HEK293 (cell line): ENCODE measurements at regions not wholly inside any gene's neighbourhood (a gene's known extent, or its start where the extent isn't known, plus 50 kb on each side); places are given as distances from the start of the nearest gene placed in this dataset.

Experiments
- CTCF ChIA-PET: fragments of 350-600 bp; formaldehyde crosslinking; extraction: SDS; loops from one replicate; lab custom pipeline; 2021; ENCODE audit warnings: antibody characterized with exemption; lab: Yijun Ruan, JAX
- POLR2A ChIA-PET: fragments of 300-600 bp; formaldehyde crosslinking; extraction: SDS; loops from one replicate; lab custom pipeline; 2020; ENCODE audit warnings: antibody characterized with exemption, inconsistent platforms; lab: Yijun Ruan, JAX
- H3K27ac ChIP-seq: fragments of 200-500 bp; sonication (Bioruptor generic); 2 replicates; pipeline ENCODE4 v1.5.1; 2014; ENCODE audit warnings: low read depth, low read length, control low read depth, inconsistent platforms; ENCODE audit errors: extremely low read depth
- H3K36me3 ChIP-seq, 2 experiments: fragments of 200-500 bp in 1 of 2; sonication (Bioruptor generic) in 1 of 2; 1 replicate in 1 of 2; 2 replicates in 1 of 2; pipeline ENCODE4 v1.5.1; 2014 to 2017; ENCODE audit warnings: inconsistent platforms in 2 of 2, low read length in 2 of 2; ENCODE audit not compliant: control insufficient read depth in 2 of 2, insufficient read depth in 1 of 2
- H3K4me1 ChIP-seq: fragments of 200-500 bp; sonication (Bioruptor generic); 2 replicates; pipeline ENCODE4 v1.5.1; 2014; ENCODE audit warnings: mild to moderate bottlenecking, low read length, inconsistent platforms; ENCODE audit not compliant: control insufficient read depth, insufficient read depth
- H3K4me3 ChIP-seq: 2 replicates; pipeline ENCODE4 v1.5.1; 2011; ENCODE audit warnings: low read depth, mild to moderate bottlenecking, control low read depth, low read length, moderate library complexity
- H3K9me3 ChIP-seq: fragments of 200-500 bp; sonication (Bioruptor generic); 2 replicates; pipeline ENCODE4 v1.5.1; 2014; ENCODE audit warnings: low read depth, low read length, inconsistent platforms; ENCODE audit not compliant: control insufficient read depth, insufficient read depth
- EGR2 ChIP-seq: fragments of 450-650 bp; formaldehyde crosslinking; IDR thresholded peaks from 2 replicates; pipeline ENCODE4 v1.5.1; 2016; ENCODE audit warnings: low read depth, missing biosample characterization, missing genetic modification characterization
- GLI2 ChIP-seq: fragments of 450-650 bp; formaldehyde crosslinking; IDR thresholded peaks from 2 replicates; pipeline ENCODE4; 2017; ENCODE audit warnings: missing biosample characterization, missing genetic modification characterization, low read depth, borderline replicate concordance
- KLF1 ChIP-seq: fragments of 450-650 bp; formaldehyde crosslinking; IDR thresholded peaks from 2 replicates; pipeline ENCODE4 v1.5.1; 2016; ENCODE audit warnings: missing biosample characterization, missing genetic modification characterization
- MYNN ChIP-seq: fragments of 450-650 bp; formaldehyde crosslinking; IDR thresholded peaks from 2 replicates; pipeline ENCODE4 v1.5.1; 2016; ENCODE audit warnings: missing biosample characterization, missing genetic modification characterization, borderline replicate concordance
- ZFHX2 ChIP-seq: fragments of 450-650 bp; formaldehyde crosslinking; conservative IDR thresholded peaks from 2 replicates; pipeline ENCODE4 v1.5.1; 2016; ENCODE audit warnings: missing biosample characterization, missing genetic modification characterization
- ZFP69B ChIP-seq: fragments of 450-650 bp; formaldehyde crosslinking; IDR thresholded peaks from 2 replicates; pipeline ENCODE4 v1.5.1; 2016; ENCODE audit warnings: missing biosample characterization, missing genetic modification characterization
- ZNF175 ChIP-seq: fragments of 450-650 bp; formaldehyde crosslinking; IDR thresholded peaks from 2 replicates; pipeline ENCODE4 v1.5.1; 2016; ENCODE audit warnings: missing biosample characterization, missing genetic modification characterization
- ZNF302 ChIP-seq: fragments of 450-650 bp; formaldehyde crosslinking; IDR thresholded peaks from 2 replicates; pipeline ENCODE4 v1.5.1; 2016; ENCODE audit warnings: missing biosample characterization, missing genetic modification characterization, low read depth
- ZNF394 ChIP-seq: fragments of 450-650 bp; formaldehyde crosslinking; IDR thresholded peaks from 2 replicates; pipeline ENCODE4 v1.5.1; 2016; ENCODE audit warnings: missing biosample characterization, missing genetic modification characterization, mild to moderate bottlenecking, moderate library complexity, borderline replicate concordance
- ZNF48 ChIP-seq: fragments of 450-650 bp; formaldehyde crosslinking; IDR thresholded peaks from 2 replicates; pipeline ENCODE4 v1.5.1; 2016; ENCODE audit warnings: missing biosample characterization, missing genetic modification characterization
- ZNF514 ChIP-seq: fragments of 450-650 bp; formaldehyde crosslinking; IDR thresholded peaks from 2 replicates; pipeline ENCODE4 v1.5.1; 2016; ENCODE audit warnings: missing biosample characterization, missing genetic modification characterization
- ZNF555 ChIP-seq: fragments of 450-650 bp; formaldehyde crosslinking; conservative IDR thresholded peaks from 2 replicates; pipeline ENCODE4 v1.5.1; 2017; ENCODE audit warnings: missing biosample characterization, mild to moderate bottlenecking, missing genetic modification characterization, inconsistent platforms
- ZNF677 ChIP-seq: fragments of 450-650 bp; IDR thresholded peaks from 2 replicates; pipeline ENCODE4 v1.5.0; 2018; ENCODE audit warnings: missing biosample characterization, mild to moderate bottlenecking, missing genetic modification characterization, moderate library complexity
- TF ChIP-seq, protein P1 (sequence below): fragments of 450-650 bp; formaldehyde crosslinking; conservative IDR thresholded peaks from 2 replicates; pipeline ENCODE4 v1.5.1; 2016; ENCODE audit warnings: low read depth, missing biosample characterization, missing genetic modification characterization
- TF ChIP-seq, protein P2 (sequence below): fragments of 450-650 bp; formaldehyde crosslinking; IDR thresholded peaks from 2 replicates; pipeline ENCODE4 v1.5.1; 2016; ENCODE audit warnings: missing biosample characterization, missing genetic modification characterization
- TF ChIP-seq, protein P3 (sequence below): fragments of 450-650 bp; formaldehyde crosslinking; IDR thresholded peaks from 2 replicates; pipeline ENCODE4 v1.5.1; 2016; ENCODE audit warnings: missing biosample characterization, missing genetic modification characterization
- TF ChIP-seq, protein P4 (sequence below): fragments of 450-650 bp; formaldehyde crosslinking; IDR thresholded peaks from 2 replicates; pipeline ENCODE4 v1.5.1; 2016; ENCODE audit warnings: missing biosample characterization, missing genetic modification characterization, borderline replicate concordance

DNA sequence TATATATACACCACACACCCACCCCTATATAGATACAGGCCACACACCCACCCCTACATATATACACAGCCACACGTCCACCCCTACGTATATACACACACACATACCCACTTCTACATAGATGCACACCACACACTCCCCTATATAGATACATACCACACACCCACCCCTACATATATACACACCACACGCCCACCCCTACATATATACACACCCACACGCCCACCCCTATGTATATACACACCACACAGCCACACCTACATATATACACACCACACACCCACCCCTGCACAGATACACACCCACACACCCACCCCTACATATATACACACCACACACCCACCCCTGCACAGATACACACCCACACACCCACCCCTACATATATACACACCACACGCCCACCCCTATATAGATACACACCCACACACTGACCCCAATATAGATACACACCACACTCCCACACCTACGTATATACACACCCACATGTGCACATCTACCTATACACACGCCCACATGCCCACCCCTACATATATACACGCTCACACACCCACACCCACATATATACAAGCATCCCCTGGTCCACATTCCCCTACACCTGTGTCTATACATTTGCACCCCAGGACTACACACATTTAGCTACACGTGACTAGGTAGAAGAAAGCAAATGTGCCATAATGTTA, 52.1 kb upstream of the UBE3C start:
- POLR2A ChIA-PET: no interaction called here

DNA sequence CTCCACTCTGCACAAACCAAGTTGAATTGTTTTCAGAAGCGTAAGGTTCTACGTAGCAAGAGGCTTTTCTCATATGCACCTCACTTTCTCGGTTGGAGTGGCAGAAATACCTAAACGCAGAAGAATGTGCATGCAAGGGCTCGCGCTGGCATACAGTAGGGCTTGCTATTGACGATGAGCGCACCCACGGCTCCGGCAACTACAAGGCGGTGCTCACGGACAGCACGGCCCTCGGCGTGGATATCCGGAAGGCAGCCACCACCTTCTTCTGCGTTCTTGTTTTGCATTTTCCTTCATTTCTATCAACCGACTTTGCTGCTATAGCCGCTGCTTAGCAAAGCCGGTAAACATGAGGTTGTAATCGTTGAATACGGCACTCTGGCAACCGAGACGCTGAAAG, 51.1 kb upstream of the UBE3C start:
- POLR2A ChIA-PET: no interaction called here
- Histone ChIP-seq H3K9me3 (no peaks in the 10 kb centered on the region; the same call in 1 of the 2 replicates), H3K4me1 (no peaks in the 10 kb centered on the region), H3K36me3 (no peaks in the 10 kb centered on the region), H3K27ac (no peak overlapping the region), H3K4me3 (no peak overlapping the region)
- CTCF ChIA-PET: no interaction called here
- TF ChIP-seq, protein P1, sequence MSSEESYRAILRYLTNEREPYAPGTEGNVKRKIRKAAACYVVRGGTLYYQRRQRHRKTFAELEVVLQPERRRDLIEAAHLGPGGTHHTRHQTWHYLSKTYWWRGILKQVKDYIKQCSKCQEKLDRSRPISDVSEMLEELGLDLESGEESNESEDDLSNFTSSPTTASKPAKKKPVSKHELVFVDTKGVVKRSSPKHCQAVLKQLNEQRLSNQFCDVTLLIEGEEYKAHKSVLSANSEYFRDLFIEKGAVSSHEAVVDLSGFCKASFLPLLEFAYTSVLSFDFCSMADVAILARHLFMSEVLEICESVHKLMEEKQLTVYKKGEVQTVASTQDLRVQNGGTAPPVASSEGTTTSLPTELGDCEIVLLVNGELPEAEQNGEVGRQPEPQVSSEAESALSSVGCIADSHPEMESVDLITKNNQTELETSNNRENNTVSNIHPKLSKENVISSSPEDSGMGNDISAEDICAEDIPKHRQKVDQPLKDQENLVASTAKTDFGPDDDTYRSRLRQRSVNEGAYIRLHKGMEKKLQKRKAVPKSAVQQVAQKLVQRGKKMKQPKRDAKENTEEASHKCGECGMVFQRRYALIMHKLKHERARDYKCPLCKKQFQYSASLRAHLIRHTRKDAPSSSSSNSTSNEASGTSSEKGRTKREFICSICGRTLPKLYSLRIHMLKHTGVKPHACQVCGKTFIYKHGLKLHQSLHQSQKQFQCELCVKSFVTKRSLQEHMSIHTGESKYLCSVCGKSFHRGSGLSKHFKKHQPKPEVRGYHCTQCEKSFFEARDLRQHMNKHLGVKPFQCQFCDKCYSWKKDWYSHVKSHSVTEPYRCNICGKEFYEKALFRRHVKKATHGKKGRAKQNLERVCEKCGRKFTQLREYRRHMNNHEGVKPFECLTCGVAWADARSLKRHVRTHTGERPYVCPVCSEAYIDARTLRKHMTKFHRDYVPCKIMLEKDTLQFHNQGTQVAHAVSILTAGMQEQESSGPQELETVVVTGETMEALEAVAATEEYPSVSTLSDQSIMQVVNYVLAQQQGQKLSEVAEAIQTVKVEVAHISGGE: no peak
- TF ChIP-seq ZNF555 (tag by site-specific recombination) (no peak), ZNF677 (no peak), ZNF48 (tag by site-specific recombination) (no peak), MYNN (no peak), ZNF302 (tag by site-specific recombination) (no peak), GLI2 (tag by site-specific recombination) (no peak), ZNF175 (no peak), ZNF394 (tag by site-specific recombination) (no peak), ZFP69B (tag by site-specific recombination) (no peak), ZNF514 (tag by site-specific recombination) (no peak)
- TF ChIP-seq, protein P2, sequence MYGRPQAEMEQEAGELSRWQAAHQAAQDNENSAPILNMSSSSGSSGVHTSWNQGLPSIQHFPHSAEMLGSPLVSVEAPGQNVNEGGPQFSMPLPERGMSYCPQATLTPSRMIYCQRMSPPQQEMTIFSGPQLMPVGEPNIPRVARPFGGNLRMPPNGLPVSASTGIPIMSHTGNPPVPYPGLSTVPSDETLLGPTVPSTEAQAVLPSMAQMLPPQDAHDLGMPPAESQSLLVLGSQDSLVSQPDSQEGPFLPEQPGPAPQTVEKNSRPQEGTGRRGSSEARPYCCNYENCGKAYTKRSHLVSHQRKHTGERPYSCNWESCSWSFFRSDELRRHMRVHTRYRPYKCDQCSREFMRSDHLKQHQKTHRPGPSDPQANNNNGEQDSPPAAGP (tag by site-specific recombination): no peak
- TF ChIP-seq, protein P3, sequence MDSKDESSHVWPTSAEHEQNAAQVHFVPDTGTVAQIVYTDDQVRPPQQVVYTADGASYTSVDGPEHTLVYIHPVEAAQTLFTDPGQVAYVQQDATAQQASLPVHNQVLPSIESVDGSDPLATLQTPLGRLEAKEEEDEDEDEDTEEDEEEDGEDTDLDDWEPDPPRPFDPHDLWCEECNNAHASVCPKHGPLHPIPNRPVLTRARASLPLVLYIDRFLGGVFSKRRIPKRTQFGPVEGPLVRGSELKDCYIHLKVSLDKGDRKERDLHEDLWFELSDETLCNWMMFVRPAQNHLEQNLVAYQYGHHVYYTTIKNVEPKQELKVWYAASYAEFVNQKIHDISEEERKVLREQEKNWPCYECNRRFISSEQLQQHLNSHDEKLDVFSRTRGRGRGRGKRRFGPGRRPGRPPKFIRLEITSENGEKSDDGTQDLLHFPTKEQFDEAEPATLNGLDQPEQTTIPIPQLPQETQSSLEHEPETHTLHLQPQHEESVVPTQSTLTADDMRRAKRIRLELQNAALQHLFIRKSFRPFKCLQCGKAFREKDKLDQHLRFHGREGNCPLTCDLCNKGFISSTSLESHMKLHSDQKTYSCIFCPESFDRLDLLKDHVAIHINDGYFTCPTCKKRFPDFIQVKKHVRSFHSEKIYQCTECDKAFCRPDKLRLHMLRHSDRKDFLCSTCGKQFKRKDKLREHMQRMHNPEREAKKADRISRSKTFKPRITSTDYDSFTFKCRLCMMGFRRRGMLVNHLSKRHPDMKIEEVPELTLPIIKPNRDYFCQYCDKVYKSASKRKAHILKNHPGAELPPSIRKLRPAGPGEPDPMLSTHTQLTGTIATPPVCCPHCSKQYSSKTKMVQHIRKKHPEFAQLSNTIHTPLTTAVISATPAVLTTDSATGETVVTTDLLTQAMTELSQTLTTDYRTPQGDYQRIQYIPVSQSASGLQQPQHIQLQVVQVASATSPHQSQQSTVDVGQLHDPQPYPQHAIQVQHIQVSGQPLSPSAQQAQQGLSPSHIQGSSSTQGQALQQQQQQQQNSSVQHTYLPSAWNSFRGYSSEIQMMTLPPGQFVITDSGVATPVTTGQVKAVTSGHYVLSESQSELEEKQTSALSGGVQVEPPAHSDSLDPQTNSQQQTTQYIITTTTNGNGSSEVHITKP: no peak

More for the DNA sequence above, 52.1 kb upstream of the UBE3C start:
- TF ChIP-seq KLF1 (peak; percentile 65), ZFHX2 (peak; percentile 94), EGR2 (peak; percentile 96)
- TF ChIP-seq, protein P4, sequence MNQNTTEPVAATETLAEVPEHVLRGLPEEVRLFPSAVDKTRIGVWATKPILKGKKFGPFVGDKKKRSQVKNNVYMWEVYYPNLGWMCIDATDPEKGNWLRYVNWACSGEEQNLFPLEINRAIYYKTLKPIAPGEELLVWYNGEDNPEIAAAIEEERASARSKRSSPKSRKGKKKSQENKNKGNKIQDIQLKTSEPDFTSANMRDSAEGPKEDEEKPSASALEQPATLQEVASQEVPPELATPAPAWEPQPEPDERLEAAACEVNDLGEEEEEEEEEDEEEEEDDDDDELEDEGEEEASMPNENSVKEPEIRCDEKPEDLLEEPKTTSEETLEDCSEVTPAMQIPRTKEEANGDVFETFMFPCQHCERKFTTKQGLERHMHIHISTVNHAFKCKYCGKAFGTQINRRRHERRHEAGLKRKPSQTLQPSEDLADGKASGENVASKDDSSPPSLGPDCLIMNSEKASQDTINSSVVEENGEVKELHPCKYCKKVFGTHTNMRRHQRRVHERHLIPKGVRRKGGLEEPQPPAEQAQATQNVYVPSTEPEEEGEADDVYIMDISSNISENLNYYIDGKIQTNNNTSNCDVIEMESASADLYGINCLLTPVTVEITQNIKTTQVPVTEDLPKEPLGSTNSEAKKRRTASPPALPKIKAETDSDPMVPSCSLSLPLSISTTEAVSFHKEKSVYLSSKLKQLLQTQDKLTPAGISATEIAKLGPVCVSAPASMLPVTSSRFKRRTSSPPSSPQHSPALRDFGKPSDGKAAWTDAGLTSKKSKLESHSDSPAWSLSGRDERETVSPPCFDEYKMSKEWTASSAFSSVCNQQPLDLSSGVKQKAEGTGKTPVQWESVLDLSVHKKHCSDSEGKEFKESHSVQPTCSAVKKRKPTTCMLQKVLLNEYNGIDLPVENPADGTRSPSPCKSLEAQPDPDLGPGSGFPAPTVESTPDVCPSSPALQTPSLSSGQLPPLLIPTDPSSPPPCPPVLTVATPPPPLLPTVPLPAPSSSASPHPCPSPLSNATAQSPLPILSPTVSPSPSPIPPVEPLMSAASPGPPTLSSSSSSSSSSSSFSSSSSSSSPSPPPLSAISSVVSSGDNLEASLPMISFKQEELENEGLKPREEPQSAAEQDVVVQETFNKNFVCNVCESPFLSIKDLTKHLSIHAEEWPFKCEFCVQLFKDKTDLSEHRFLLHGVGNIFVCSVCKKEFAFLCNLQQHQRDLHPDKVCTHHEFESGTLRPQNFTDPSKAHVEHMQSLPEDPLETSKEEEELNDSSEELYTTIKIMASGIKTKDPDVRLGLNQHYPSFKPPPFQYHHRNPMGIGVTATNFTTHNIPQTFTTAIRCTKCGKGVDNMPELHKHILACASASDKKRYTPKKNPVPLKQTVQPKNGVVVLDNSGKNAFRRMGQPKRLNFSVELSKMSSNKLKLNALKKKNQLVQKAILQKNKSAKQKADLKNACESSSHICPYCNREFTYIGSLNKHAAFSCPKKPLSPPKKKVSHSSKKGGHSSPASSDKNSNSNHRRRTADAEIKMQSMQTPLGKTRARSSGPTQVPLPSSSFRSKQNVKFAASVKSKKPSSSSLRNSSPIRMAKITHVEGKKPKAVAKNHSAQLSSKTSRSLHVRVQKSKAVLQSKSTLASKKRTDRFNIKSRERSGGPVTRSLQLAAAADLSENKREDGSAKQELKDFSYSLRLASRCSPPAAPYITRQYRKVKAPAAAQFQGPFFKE (tag by site-specific recombination): no peak
- no peaks in the 10 kb centered on the region for H3K4me1 ChIP-seq
- no peaks in the 10 kb centered on the region; the same call in 1 of the 2 replicates for H3K9me3 ChIP-seq
- H3K36me3 ChIP-seq: no peaks in the 10 kb centered on the region
- CTCF ChIA-PET: no interaction called here
- H3K4me3 ChIP-seq: no peak overlapping the region
- no peak overlapping the region for H3K27ac ChIP-seq
